ENCODE measurements at regions not wholly inside any gene's neighbourhood (a gene's known extent, or its start where the extent isn't known, plus 50 kb on each side); places are given as distances from the start of the nearest gene placed in this dataset.

DNA sequence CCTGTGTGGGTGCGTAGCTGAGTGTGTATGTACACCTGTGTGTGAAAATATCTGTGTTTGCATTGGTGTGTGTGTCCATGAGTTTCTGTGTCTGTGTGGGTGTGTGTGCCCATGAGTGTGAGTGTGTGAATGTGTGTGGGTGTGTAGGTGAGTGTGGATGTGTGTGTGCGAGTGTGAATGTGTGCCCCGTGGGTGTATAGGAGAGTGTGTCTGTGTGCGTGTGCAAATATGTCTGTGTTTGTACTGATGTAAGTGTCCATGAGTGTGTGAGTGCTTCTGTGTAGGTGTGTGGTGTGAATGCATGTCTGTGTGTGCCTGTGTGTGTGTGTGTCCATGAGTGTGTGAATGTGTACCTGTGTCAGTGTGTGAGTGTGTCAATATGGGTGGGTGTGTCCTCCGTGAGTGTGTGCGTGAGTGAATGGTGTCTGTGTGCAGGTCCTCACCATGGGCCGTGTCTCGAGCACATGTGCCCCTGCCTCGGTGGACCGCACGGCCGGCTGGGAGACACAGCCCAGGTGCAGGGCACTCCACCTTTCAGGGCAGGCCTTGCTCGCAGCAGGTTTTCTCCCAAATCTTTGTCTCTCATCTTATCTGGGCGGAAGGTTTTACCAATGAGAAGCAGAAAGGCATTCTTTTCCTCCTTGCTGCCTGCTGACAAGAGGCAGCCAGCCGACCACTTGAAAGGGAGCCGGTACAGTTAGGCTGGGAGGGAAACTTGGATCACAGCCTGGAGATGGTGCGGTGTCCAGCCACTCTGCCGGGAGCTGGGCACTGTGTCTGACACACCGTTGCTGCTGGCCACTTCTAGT lies 107.1 kb upstream of the FAM20C start:
- peaks cover 4% of the 10 kb centered on the region for H3K27me3 ChIP-seq (ENCODE audit: insufficient read depth, insufficient read length)
- peaks cover 14% of the 10 kb centered on the region for H3K4me1 ChIP-seq (ENCODE audit: insufficient read depth, insufficient read length)
- no peaks in the 10 kb centered on the region for H3K9me3 ChIP-seq (ENCODE audit: insufficient read depth, low read length)
- no peak overlapping the region for H3K4me3 ChIP-seq (ENCODE audit: insufficient read length, low read depth)
- no peaks in the 10 kb centered on the region for H3K36me3 ChIP-seq (ENCODE audit: insufficient read depth, insufficient read length, low read length)
- no peak for DNase-seq (ENCODE audit: low read depth, low spot score)
- no peak overlapping the region for H3K9ac ChIP-seq (ENCODE audit: insufficient read length, low read depth)
- TF ChIP-seq SUZ12 (IDR thresholded peaks at IDR 0.05; ENCODE audit: extremely low read depth, insufficient read depth, insufficient read length) (no peak), ZNF274 (IDR thresholded peaks at IDR 0.05; ENCODE audit: low read depth, low read length) (no peak), YY1 (IDR thresholded peaks at IDR 0.05; ENCODE audit: insufficient read depth, insufficient read length) (no peak)

DNA sequence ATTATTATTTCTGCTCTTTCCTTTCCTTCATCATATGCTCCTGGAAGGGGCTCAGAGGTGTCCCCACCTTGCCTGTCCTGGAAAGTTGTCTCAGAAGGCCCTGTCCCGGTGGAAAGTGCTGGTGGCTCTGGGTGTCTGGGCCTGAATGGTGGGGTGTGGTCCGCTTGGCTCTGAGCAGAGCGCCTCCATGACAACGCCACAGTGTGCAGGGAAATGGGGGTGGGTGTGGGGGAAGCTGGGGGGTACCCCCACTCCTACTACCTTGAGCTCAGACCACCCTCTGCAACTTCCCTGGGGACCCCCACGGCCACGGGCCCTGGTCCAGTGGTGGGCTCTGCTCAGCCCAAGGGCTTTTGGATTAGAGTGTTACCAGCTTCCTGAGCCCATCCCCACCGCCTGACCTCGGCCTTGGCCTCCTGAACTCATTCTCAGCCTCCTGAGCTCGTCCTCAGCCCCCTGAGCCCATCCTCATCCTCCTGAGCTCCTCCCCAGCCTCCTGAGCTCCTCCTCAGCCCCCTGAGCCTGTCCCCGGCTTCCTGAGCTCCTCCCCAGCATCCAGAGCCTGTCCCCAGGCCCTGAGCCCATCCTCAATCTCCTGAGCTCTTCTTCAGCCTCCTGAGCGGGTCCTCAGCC lies 106.4 kb upstream of the FAM20C start:
- no peak for DNase-seq (ENCODE audit: low read depth, low spot score)
- H3K27me3 ChIP-seq (ENCODE audit: insufficient read depth, insufficient read length) = peaks cover 4% of the 10 kb centered on the region
- H3K9me3 ChIP-seq (ENCODE audit: insufficient read depth, low read length) = no peaks in the 10 kb centered on the region
- H3K4me3 ChIP-seq (ENCODE audit: insufficient read length, low read depth) = no peak overlapping the region
- no peaks in the 10 kb centered on the region for H3K36me3 ChIP-seq (ENCODE audit: insufficient read depth, insufficient read length, low read length)
- no peak overlapping the region for H3K9ac ChIP-seq (ENCODE audit: insufficient read length, low read depth)
- peaks cover 20% of the 10 kb centered on the region for H3K4me1 ChIP-seq (ENCODE audit: insufficient read depth, insufficient read length)
- TF ChIP-seq SUZ12 (IDR thresholded peaks at IDR 0.05; ENCODE audit: extremely low read depth, insufficient read depth, insufficient read length) = no peak
- no peak for TF ChIP-seq ZNF274 (IDR thresholded peaks at IDR 0.05; ENCODE audit: low read depth, low read length)
- no peak for TF ChIP-seq YY1 (IDR thresholded peaks at IDR 0.05; ENCODE audit: insufficient read depth, insufficient read length)

DNA sequence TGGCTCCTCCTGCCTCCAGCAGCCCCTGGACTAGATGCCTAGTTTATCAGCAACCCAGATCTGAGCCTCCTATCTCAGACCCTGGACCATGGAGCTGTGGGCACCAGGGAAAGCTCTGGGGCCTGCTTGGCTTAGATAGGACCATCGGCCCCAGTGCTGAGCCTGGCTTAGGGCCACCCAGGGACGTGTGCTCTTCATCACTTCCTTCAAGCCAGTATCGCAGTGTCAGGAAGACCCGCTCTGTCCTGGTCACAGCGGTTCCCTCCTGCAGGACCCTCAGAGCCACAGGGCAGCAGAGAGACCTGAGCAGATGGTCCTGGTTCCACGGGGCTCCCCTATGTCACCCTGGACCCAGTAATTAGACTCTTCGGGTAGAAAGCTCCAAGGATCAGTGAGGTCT lies 105.7 kb upstream of the FAM20C start:
- Histone ChIP-seq H3K9me3 (ENCODE audit: insufficient read depth, low read length) (no peaks in the 10 kb centered on the region), H3K9ac (ENCODE audit: insufficient read length, low read depth) (no peak overlapping the region), H3K4me1 (ENCODE audit: insufficient read depth, insufficient read length) (peaks cover 19% of the 10 kb centered on the region), H3K27me3 (ENCODE audit: insufficient read depth, insufficient read length) (peaks cover 4% of the 10 kb centered on the region), H3K4me3 (ENCODE audit: insufficient read length, low read depth) (no peak overlapping the region), H3K36me3 (ENCODE audit: insufficient read depth, insufficient read length, low read length) (no peaks in the 10 kb centered on the region)
- no peak for DNase-seq (ENCODE audit: low read depth, low spot score)
- no peak for TF ChIP-seq ZNF274 (IDR thresholded peaks at IDR 0.05; ENCODE audit: low read depth, low read length)
- no peak for TF ChIP-seq YY1 (IDR thresholded peaks at IDR 0.05; ENCODE audit: insufficient read depth, insufficient read length)
- no peak for TF ChIP-seq SUZ12 (IDR thresholded peaks at IDR 0.05; ENCODE audit: extremely low read depth, insufficient read depth, insufficient read length)

DNA sequence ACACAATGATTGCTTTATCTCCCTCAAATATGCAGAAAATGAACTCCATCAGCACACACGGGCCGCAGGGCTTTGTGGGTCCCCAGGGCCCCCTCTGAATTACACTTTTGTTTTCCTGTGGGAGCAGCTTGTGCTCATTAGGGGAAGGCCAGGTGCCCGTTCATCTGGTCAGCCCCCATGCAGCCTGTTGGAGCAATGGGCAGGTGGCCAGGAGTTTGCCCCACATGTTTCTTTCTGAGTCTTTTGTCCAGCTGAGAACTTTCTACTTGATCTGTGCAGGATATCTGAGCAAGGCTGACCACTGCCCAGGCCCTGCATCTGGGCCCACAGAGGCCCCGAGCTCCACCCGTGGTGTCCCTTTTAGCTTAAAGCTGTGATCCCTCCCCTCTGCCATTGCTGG lies 105.3 kb upstream of the FAM20C start:
- H3K4me1 ChIP-seq (ENCODE audit: insufficient read depth, insufficient read length) = peaks cover 18% of the 10 kb centered on the region
- H3K27me3 ChIP-seq (ENCODE audit: insufficient read depth, insufficient read length) = peaks cover 4% of the 10 kb centered on the region
- H3K9me3 ChIP-seq (ENCODE audit: insufficient read depth, low read length) = no peaks in the 10 kb centered on the region
- no peak overlapping the region for H3K9ac ChIP-seq (ENCODE audit: insufficient read length, low read depth)
- no peak overlapping the region for H3K4me3 ChIP-seq (ENCODE audit: insufficient read length, low read depth)
- no peak for DNase-seq (ENCODE audit: low read depth, low spot score)
- no peaks in the 10 kb centered on the region for H3K36me3 ChIP-seq (ENCODE audit: insufficient read depth, insufficient read length, low read length)
- TF ChIP-seq SUZ12 (IDR thresholded peaks at IDR 0.05; ENCODE audit: extremely low read depth, insufficient read depth, insufficient read length) = no peak
- TF ChIP-seq ZNF274 (IDR thresholded peaks at IDR 0.05; ENCODE audit: low read depth, low read length) = no peak
- no peak for TF ChIP-seq YY1 (IDR thresholded peaks at IDR 0.05; ENCODE audit: insufficient read depth, insufficient read length)

DNA sequence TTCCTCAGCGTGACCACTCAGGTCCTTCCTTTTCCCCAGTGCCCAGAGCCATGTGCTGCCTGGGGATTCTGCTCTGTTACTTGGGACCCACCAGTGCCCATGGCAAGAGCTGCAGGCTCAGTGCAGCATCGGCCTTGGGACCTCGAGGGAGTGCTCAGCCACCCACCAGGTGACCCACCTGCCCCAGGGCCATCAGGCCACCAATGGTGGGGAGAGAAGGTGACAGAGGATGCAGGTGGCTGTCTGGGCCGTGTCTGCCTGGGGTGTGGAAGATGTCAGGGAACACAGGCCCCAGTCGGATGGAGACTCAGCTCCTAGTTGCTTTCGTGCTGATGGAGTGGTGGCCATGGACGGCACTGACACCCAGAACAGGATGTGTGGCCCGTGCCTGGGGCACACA lies 104.7 kb upstream of the FAM20C start:
- TF ChIP-seq ZNF274 (IDR thresholded peaks at IDR 0.05; ENCODE audit: low read depth, low read length) (no peak), YY1 (IDR thresholded peaks at IDR 0.05; ENCODE audit: insufficient read depth, insufficient read length) (no peak), SUZ12 (IDR thresholded peaks at IDR 0.05; ENCODE audit: extremely low read depth, insufficient read depth, insufficient read length) (no peak)
- Histone ChIP-seq H3K4me1 (ENCODE audit: insufficient read depth, insufficient read length) (peaks cover 19% of the 10 kb centered on the region), H3K9ac (ENCODE audit: insufficient read length, low read depth) (no peak overlapping the region), H3K27me3 (ENCODE audit: insufficient read depth, insufficient read length) (peaks cover 4% of the 10 kb centered on the region), H3K4me3 (ENCODE audit: insufficient read length, low read depth) (no peak overlapping the region), H3K9me3 (ENCODE audit: insufficient read depth, low read length) (no peaks in the 10 kb centered on the region), H3K36me3 (ENCODE audit: insufficient read depth, insufficient read length, low read length) (no peaks in the 10 kb centered on the region)
- DNase-seq (ENCODE audit: low read depth, low spot score) = no peak

DNA sequence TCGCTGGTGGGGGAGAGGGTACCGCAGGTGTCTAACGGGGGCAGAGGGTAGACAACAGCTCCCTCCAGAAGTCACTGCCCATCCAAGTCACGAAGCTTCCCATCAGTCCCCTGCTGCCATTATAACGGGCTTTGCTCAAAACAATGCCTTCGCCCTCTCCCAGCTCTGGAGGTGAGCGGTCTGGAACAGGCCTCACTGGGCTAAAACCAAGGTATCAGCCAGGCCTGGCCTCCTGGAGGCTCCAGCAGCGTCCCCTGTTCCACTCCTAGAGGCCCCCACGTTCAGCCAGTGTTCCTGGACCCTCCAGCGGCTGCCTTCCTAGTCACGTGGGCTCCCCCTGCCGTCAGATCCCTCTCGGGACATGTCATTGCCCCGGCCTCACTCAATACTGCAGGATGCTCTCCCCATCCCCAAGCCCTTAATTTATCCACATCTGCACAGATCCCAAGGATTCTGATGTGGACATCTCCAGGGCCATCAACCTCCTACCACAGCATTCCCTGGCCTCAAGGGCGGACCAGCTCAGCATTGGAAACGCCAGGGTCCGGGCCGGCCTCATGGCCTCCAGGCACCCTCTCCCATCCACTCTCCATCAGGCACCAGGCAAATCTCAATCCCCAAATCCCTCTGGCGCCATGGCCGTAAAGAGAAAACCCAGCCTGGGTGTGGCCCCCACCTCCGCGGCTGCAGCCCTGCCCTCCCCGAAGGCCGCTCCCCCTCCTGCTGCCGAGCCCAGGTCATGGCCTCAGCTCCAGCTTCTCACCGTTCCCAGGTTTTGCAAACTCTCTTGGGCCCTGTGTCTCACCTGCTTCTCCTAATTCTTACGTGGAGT lies 104.1 kb upstream of the FAM20C start:
- Histone ChIP-seq H3K9me3 (ENCODE audit: insufficient read depth, low read length) (peaks cover 5% of the 10 kb centered on the region; the same call in 1 of the 2 replicates), H3K4me1 (ENCODE audit: insufficient read depth, insufficient read length) (peaks cover 23% of the 10 kb centered on the region), H3K9ac (ENCODE audit: insufficient read length, low read depth) (no peak overlapping the region), H3K36me3 (ENCODE audit: insufficient read depth, insufficient read length, low read length) (no peaks in the 10 kb centered on the region), H3K27me3 (ENCODE audit: insufficient read depth, insufficient read length) (peaks cover 4% of the 10 kb centered on the region), H3K4me3 (ENCODE audit: insufficient read length, low read depth) (no peak overlapping the region)
- TF ChIP-seq YY1 (IDR thresholded peaks at IDR 0.05; ENCODE audit: insufficient read depth, insufficient read length) (no peak), ZNF274 (IDR thresholded peaks at IDR 0.05; ENCODE audit: low read depth, low read length) (no peak), SUZ12 (IDR thresholded peaks at IDR 0.05; ENCODE audit: extremely low read depth, insufficient read depth, insufficient read length) (no peak)
- no peak for DNase-seq (ENCODE audit: low read depth, low spot score)

DNA sequence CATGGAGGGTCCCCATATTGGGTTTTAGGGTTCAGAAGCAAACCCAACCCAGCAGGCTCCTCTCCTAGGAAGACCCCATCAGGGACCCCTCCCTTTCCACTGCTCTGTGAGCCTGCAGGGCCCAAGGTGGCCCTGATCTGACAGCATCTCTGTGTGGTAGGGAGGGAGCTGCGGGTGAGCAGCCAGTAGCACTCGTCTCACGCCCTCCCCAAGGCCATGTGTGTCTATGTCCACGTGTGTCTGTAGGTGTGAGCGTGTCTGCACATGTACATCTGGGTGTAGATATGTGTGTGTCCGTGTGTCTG lies 103.5 kb upstream of the FAM20C start:
- no peak for DNase-seq (ENCODE audit: low read depth, low spot score)
- peaks cover 23% of the 10 kb centered on the region for H3K4me1 ChIP-seq (ENCODE audit: insufficient read depth, insufficient read length)

More for the DNA sequence above, 103.5 kb upstream of the FAM20C start:
- Histone ChIP-seq H3K27me3 (ENCODE audit: insufficient read depth, insufficient read length) (peaks cover 4% of the 10 kb centered on the region), H3K36me3 (ENCODE audit: insufficient read depth, insufficient read length, low read length) (no peaks in the 10 kb centered on the region), H3K9ac (ENCODE audit: insufficient read length, low read depth) (no peak overlapping the region), H3K4me3 (ENCODE audit: insufficient read length, low read depth) (no peak overlapping the region), H3K9me3 (ENCODE audit: insufficient read depth, low read length) (peaks cover 11% of the 10 kb centered on the region; the same call in 1 of the 2 replicates)
- TF ChIP-seq SUZ12 (IDR thresholded peaks at IDR 0.05; ENCODE audit: extremely low read depth, insufficient read depth, insufficient read length) = no peak
- no peak for TF ChIP-seq ZNF274 (IDR thresholded peaks at IDR 0.05; ENCODE audit: low read depth, low read length)
- TF ChIP-seq YY1 (IDR thresholded peaks at IDR 0.05; ENCODE audit: insufficient read depth, insufficient read length) = no peak
